CD14-positive monocyte (primary cell): ENCODE measurements at regions not wholly inside any gene's neighbourhood (a gene's known extent, or its start where the extent isn't known, plus 50 kb on each side); places are given as distances from the start of the nearest gene placed in this dataset.

Experiments
- DNase-seq, 3 donors: peaks; one replicate each; pipeline ENCODE4 v3.0.0-alpha.2; 2011 to 2022
- H2AFZ ChIP-seq: 2 replicates; pipeline ENCODE4 v1.6.0; 2012; ENCODE audit warnings: mild to moderate bottlenecking, low read depth, low read length, inconsistent platforms; ENCODE audit not compliant: insufficient read depth, poor library complexity, severe bottlenecking
- H3K27ac ChIP-seq, 2 donors: 1 replicate in 1 of 2; 2 replicates in 1 of 2; pipeline ENCODE4 v1.5.1; 2012 to 2013; ENCODE audit warnings: low read length in 2 of 2, control low read depth in 1 of 2, inconsistent platforms in 1 of 2, low read depth in 1 of 2, mild to moderate bottlenecking in 1 of 2
- H3K27me3 ChIP-seq, 2 donors: one replicate each; pipeline versions ENCODE4 v1.6.0 to v1.6.1; 2011 to 2013; ENCODE audit warnings: low read length in 2 of 2; ENCODE audit not compliant: control insufficient read depth in 2 of 2, insufficient read depth in 2 of 2
- H3K36me3 ChIP-seq, 2 donors: replicated peaks in 1 of 2; 1 replicate in 1 of 2; 2 replicates in 1 of 2; pipeline versions ENCODE4 v1.5.1 to v1.6.1; 2012 to 2013; ENCODE audit warnings: low read length in 2 of 2, control low read depth in 1 of 2, inconsistent platforms in 1 of 2, mild to moderate bottlenecking in 1 of 2; ENCODE audit not compliant: insufficient read depth in 2 of 2, control insufficient read depth in 1 of 2
- H3K4me1 ChIP-seq, 2 donors: 1 replicate in 1 of 2; 2 replicates in 1 of 2; pipeline versions ENCODE4 v1.5.1 to v1.6.1; 2012 to 2013; ENCODE audit warnings: low read length in 2 of 2, control low read depth in 1 of 2, inconsistent platforms in 1 of 2, mild to moderate bottlenecking in 1 of 2, moderate library complexity in 1 of 2; ENCODE audit not compliant: insufficient read depth in 2 of 2, control insufficient read depth in 1 of 2
- H3K4me2 ChIP-seq: replicated peaks from 2 replicates; pipeline ENCODE3; 2012; ENCODE audit warnings: low read length, moderate library complexity, mild to moderate bottlenecking; ENCODE audit not compliant: poor library complexity, severe bottlenecking; ENCODE audit errors: extremely low read depth
- H3K4me3 ChIP-seq, 3 experiments: fragments of 200-600 bp in 1 of 3; sonication (generic) in 1 of 3; replicated peaks in 1 of 3; 1 replicate in 2 of 3; 2 replicates in 1 of 3; pipeline ENCODE4 v1.5.1; 2011 to 2013; ENCODE audit warnings: low read length in 3 of 3, mild to moderate bottlenecking in 3 of 3, control low read depth in 2 of 3, low read depth in 2 of 3, inconsistent platforms in 1 of 3, moderate library complexity in 1 of 3
- H3K79me2 ChIP-seq: 2 replicates; pipeline ENCODE4 v1.6.0; 2012; ENCODE audit warnings: mild to moderate bottlenecking, control low read depth, inconsistent platforms, low read length, moderate library complexity; ENCODE audit not compliant: insufficient read depth
- H3K9ac ChIP-seq: 2 replicates; pipeline ENCODE4 v1.6.0; 2017; ENCODE audit warnings: low read length, mild to moderate bottlenecking; ENCODE audit not compliant: insufficient read depth, poor library complexity, severe bottlenecking
- H3K9me3 ChIP-seq, 2 donors: replicated peaks in 1 of 2; 1 replicate in 1 of 2; 2 replicates in 1 of 2; pipeline versions ENCODE4 v1.5.1 to v1.6.1; 2012 to 2013; ENCODE audit warnings: low read length in 2 of 2, control low read depth in 1 of 2; ENCODE audit not compliant: control insufficient read depth in 1 of 2, insufficient read depth in 1 of 2
- H4K20me1 ChIP-seq: 2 replicates; pipeline ENCODE4 v1.6.0; 2012; ENCODE audit warnings: mild to moderate bottlenecking, low read length, control low read depth, moderate library complexity; ENCODE audit not compliant: insufficient read depth
- H3K27ac Mint-ChIP-seq, 7 donors: one replicate each; pipeline ENCODE4 v1.8.0; 2020; ENCODE audit warnings: mild to moderate bottlenecking in 7 of 7, mixed read lengths in 7 of 7, moderate library complexity in 6 of 7, inconsistent platforms in 2 of 7
- H3K27me3 Mint-ChIP-seq, 3 donors: one replicate each; pipeline ENCODE4 v1.8.0; 2021 to 2022; ENCODE audit warnings: low read depth in 3 of 3, mild to moderate bottlenecking in 3 of 3, mixed read lengths in 3 of 3, moderate library complexity in 3 of 3, inconsistent platforms in 1 of 3
- H3K36me3 Mint-ChIP-seq, 2 donors: one replicate each; pipeline ENCODE4 v1.8.0; 2020; ENCODE audit warnings: mixed read lengths in 2 of 2, inconsistent platforms in 1 of 2, mild to moderate bottlenecking in 1 of 2
- H3K4me1 Mint-ChIP-seq: one replicate; pipeline ENCODE4 v1.8.0; 2020; ENCODE audit warnings: mild to moderate bottlenecking, mixed read lengths
- H3K4me3 Mint-ChIP-seq, 2 donors: one replicate each; pipeline ENCODE4 v1.8.0; 2020; ENCODE audit warnings: mild to moderate bottlenecking in 2 of 2, mixed read lengths in 2 of 2, moderate library complexity in 1 of 2
- H3K9me3 Mint-ChIP-seq, 7 donors: one replicate each; pipeline ENCODE4 v1.8.0; 2020 to 2022; ENCODE audit warnings: mixed read lengths in 7 of 7, mild to moderate bottlenecking in 6 of 7, moderate library complexity in 6 of 7, inconsistent platforms in 2 of 7
- CTCF ChIP-seq: fragments of 200-600 bp; IDR thresholded peaks from one replicate; pipeline ENCODE4 v1.8.0; 2022; ENCODE audit warnings: antibody characterized with exemption, mild to moderate bottlenecking
- WGBS: methylation state at CpG from one replicate; pipeline ENCODE4 v1.1.5; 2013; ENCODE audit warnings: missing lambda C conversion rate; ENCODE audit not compliant: insufficient coverage; 5-methylcytosine and 5-hydroxymethylcytosine counted together
- intact Hi-C, 2 donors: fragments of 100-400 bp; cut with micrococcal nuclease; formaldehyde crosslinking; loops; one replicate each; pipeline versions ENCODE4 v1.15.0 to v1.15.1; 2023

GRCh38 chrX:97863261-97863660 lies 979.6 kb downstream of the RPA4 start:
- no peaks in the 10 kb centered on the region for H3K36me3 Mint-ChIP-seq
- peaks cover 0 to 2% (median 0%) of the 10 kb centered on the region in 7 donors for H3K9me3 Mint-ChIP-seq
- H3K27me3 Mint-ChIP-seq: peaks cover 0 to 3% (median 0%) of the 10 kb centered on the region in 3 donors
- H3K27me3 ChIP-seq: no peaks in the 10 kb centered on the region
- H3K36me3 ChIP-seq: no peaks in the 10 kb centered on the region
- no peak overlapping the region for H3K27ac Mint-ChIP-seq
- no peak overlapping the region for H3K9ac ChIP-seq
- no peak for TF ChIP-seq CTCF
- no peak overlapping the region for H3K4me2 ChIP-seq
- no peak for DNase-seq
- H4K20me1 ChIP-seq: no peaks in the 10 kb centered on the region
- WGBS: 83% methylated on average over 1 of the region's 3 CpGs
- H3K4me1 Mint-ChIP-seq: no peaks in the 10 kb centered on the region
- intact Hi-C loops: no loop called here
- no peaks in the 10 kb centered on the region for H3K9me3 ChIP-seq
- no peak overlapping the region for H3K27ac ChIP-seq
- H3K4me3 ChIP-seq: no peak overlapping the region
- H3K4me1 ChIP-seq: no peaks in the 10 kb centered on the region
- H2AFZ ChIP-seq: no peak overlapping the region
- H3K79me2 ChIP-seq: no peaks in the 10 kb centered on the region
- no peak overlapping the region for H3K4me3 Mint-ChIP-seq

- no peak for DNase-seq
- no peak overlapping the region for H3K27ac ChIP-seq
- H4K20me1 ChIP-seq: no peaks in the 10 kb centered on the region
- Mint-ChIP-seq H3K4me3 (no peak overlapping the region), H3K9me3 (peaks cover 0 to 5% (median 0%) of the 10 kb centered on the region in 7 donors), H3K27ac (no peak overlapping the region), H3K36me3 (no peaks in the 10 kb centered on the region), H3K27me3 (peaks cover 0 to 2% (median 0%) of the 10 kb centered on the region in 3 donors), H3K4me1 (no peaks in the 10 kb centered on the region)
- no peaks in the 10 kb centered on the region for H3K27me3 ChIP-seq
- H3K9me3 ChIP-seq: no peaks in the 10 kb centered on the region
- intact Hi-C loops: no loop called here
- H3K4me2 ChIP-seq: no peak overlapping the region
- no peak overlapping the region for H3K9ac ChIP-seq
- no peak for TF ChIP-seq CTCF
- H2AFZ ChIP-seq: no peak overlapping the region
- H3K4me3 ChIP-seq: no peak overlapping the region
- WGBS: no CpG with 5 or more reads among the region's 2 CpGs
- no peaks in the 10 kb centered on the region for H3K79me2 ChIP-seq
- no peaks in the 10 kb centered on the region for H3K4me1 ChIP-seq
- H3K36me3 ChIP-seq: no peaks in the 10 kb centered on the region
These were observed 983.6 kb downstream of the RPA4 start for GRCh38 chrX:97867266-97867665.
